KMS-11 (cell line): ENCODE measurements at regions not wholly inside any gene's neighbourhood (a gene's known extent, or its start where the extent isn't known, plus 50 kb on each side); places are given as distances from the start of the nearest gene placed in this dataset.

Source experiments
- H2AFZ ChIP-seq: fragments of 200-600 bp; sonication (generic); 2 replicates; pipeline ENCODE4 v1.6.1; 2016; ENCODE audit warnings: antibody characterized with exemption, mixed run types, low read depth
- H3K27ac ChIP-seq: fragments of 200-600 bp; sonication (generic); 2 replicates; pipeline ENCODE4 v1.6.1; 2016; ENCODE audit warnings: mild to moderate bottlenecking, mixed run types
- H3K27me3 ChIP-seq: fragments of 200-600 bp; sonication (generic); 2 replicates; pipeline ENCODE4 v1.6.1; 2017; ENCODE audit warnings: mild to moderate bottlenecking, low read depth, mixed run types, moderate library complexity; ENCODE audit not compliant: insufficient read depth
- H3K36me3 ChIP-seq: fragments of 200-600 bp; sonication (generic); 2 replicates; pipeline ENCODE4 v1.6.1; 2017; ENCODE audit warnings: mild to moderate bottlenecking, mixed run types; ENCODE audit not compliant: insufficient read depth
- H3K4me1 ChIP-seq: fragments of 200-600 bp; sonication (generic); 2 replicates; pipeline ENCODE4 v1.6.1; 2016; ENCODE audit warnings: mild to moderate bottlenecking, low read depth, mixed run types; ENCODE audit not compliant: poor library complexity, severe bottlenecking
- H3K4me2 ChIP-seq: fragments of 200-600 bp; sonication (generic); 2 replicates; pipeline ENCODE4 v1.7.0; 2016; ENCODE audit warnings: mild to moderate bottlenecking, mixed run types
- H3K4me3 ChIP-seq: fragments of 200-600 bp; sonication (generic); IDR thresholded peaks from 2 replicates; pipeline ENCODE4 v1.6.1; 2017; ENCODE audit warnings: low read depth, low read length, mixed read lengths; ENCODE audit not compliant: insufficient read depth
- H3K79me2 ChIP-seq: fragments of 200-600 bp; sonication (generic); 2 replicates; pipeline ENCODE4 v1.6.1; 2016; ENCODE audit warnings: low read depth, mixed run types; ENCODE audit not compliant: insufficient read depth
- H3K9ac ChIP-seq: fragments of 200-600 bp; sonication (generic); 2 replicates; pipeline ENCODE4 v1.6.1; 2016; ENCODE audit warnings: mild to moderate bottlenecking, mixed run types
- H4K20me1 ChIP-seq: fragments of 200-600 bp; sonication (generic); 2 replicates; pipeline ENCODE4 v1.6.1; 2016; ENCODE audit warnings: mild to moderate bottlenecking, mixed run types; ENCODE audit not compliant: insufficient read depth
- CTCF ChIP-seq: fragments of 200-600 bp; sonication (generic); conservative IDR thresholded peaks from 2 replicates; pipeline ENCODE4 v1.6.1; 2017; ENCODE audit warnings: low read depth, mild to moderate bottlenecking, antibody characterized with exemption, low read length, moderate library complexity, mixed read lengths

- H3K36me3 ChIP-seq: no peaks in the 10 kb centered on the region
- no peak overlapping the region for H3K9ac ChIP-seq
- no peak for TF ChIP-seq CTCF
- H3K4me3 ChIP-seq: no peak overlapping the region
- H2AFZ ChIP-seq: no peak overlapping the region
- H3K4me1 ChIP-seq: no peaks in the 10 kb centered on the region
- H3K27ac ChIP-seq: no peak overlapping the region
- H3K4me2 ChIP-seq: no peak overlapping the region
- H3K27me3 ChIP-seq: no peaks in the 10 kb centered on the region
- no peaks in the 10 kb centered on the region for H3K79me2 ChIP-seq
- H4K20me1 ChIP-seq: no peaks in the 10 kb centered on the region
Measured at GRCh38 chr13:85212692-85213091, 586.5 kb downstream of the SLITRK6 start.

GRCh38 chr13:85204668-85205344, 594.4 kb downstream of the SLITRK6 start:
- H3K4me3 ChIP-seq: no peak overlapping the region
- H3K4me1 ChIP-seq: no peaks in the 10 kb centered on the region
- no peak for TF ChIP-seq CTCF
- no peaks in the 10 kb centered on the region for H3K79me2 ChIP-seq
- H3K27me3 ChIP-seq: no peaks in the 10 kb centered on the region
- H4K20me1 ChIP-seq: no peaks in the 10 kb centered on the region
- no peaks in the 10 kb centered on the region for H3K36me3 ChIP-seq
- H2AFZ ChIP-seq: no peak overlapping the region
- no peak overlapping the region for H3K9ac ChIP-seq
- H3K4me2 ChIP-seq: no peak overlapping the region
- H3K27ac ChIP-seq: no peak overlapping the region

GRCh38 chr13:85197431-85197830, 601.8 kb downstream of the SLITRK6 start:
- Histone ChIP-seq H3K27me3 (no peaks in the 10 kb centered on the region), H3K4me3 (no peak overlapping the region), H3K4me1 (no peaks in the 10 kb centered on the region), H3K4me2 (no peak overlapping the region), H3K79me2 (no peaks in the 10 kb centered on the region), H3K27ac (no peak overlapping the region), H3K36me3 (no peaks in the 10 kb centered on the region), H4K20me1 (no peaks in the 10 kb centered on the region), H3K9ac (no peak overlapping the region), H2AFZ (no peak overlapping the region)
- TF ChIP-seq CTCF: no peak

GRCh38 chr13:85194482-85194881, 604.7 kb downstream of the SLITRK6 start:
- no peaks in the 10 kb centered on the region for H3K4me1 ChIP-seq
- no peaks in the 10 kb centered on the region for H3K79me2 ChIP-seq
- no peaks in the 10 kb centered on the region for H3K36me3 ChIP-seq
- H3K9ac ChIP-seq: no peak overlapping the region
- no peak overlapping the region for H3K4me3 ChIP-seq
- no peak overlapping the region for H3K27ac ChIP-seq
- H3K4me2 ChIP-seq: no peak overlapping the region
- H2AFZ ChIP-seq: no peak overlapping the region
- no peaks in the 10 kb centered on the region for H3K27me3 ChIP-seq
- no peaks in the 10 kb centered on the region for H4K20me1 ChIP-seq
- TF ChIP-seq CTCF: no peak
